HepG2 (cell line): ENCODE measurements at regions not wholly inside any gene's neighbourhood (a gene's known extent, or its start where the extent isn't known, plus 50 kb on each side); places are given as distances from the start of the nearest gene placed in this dataset.
"Not testable (repeated sequence)": the region's sequence is repeated elsewhere in the genome, so short reads cannot be mapped to it uniquely, and the experiment has no call there.

ENCODE experiments used
- ATAC-seq: fragments of 200-7000 bp; cut with Tn5 transposase; 3 replicates; pipeline ENCODE4 v1.9.1; 2020; ENCODE audit warnings: mild to moderate bottlenecking, moderate library complexity
- BruUV-seq: library from RNA; stranded (reverse); fragments of 400-500 nt; replicated peaks from 2 replicates; lab custom pipeline; 2021; lab: Mats Ljungman, UMichigan
- CTCF ChIA-PET: fragments of 300-600 bp; formaldehyde crosslinking; extraction: SDS; loops from one replicate; lab custom pipeline; 2021; ENCODE audit warnings: low total read pairs, inconsistent platforms, low intra/inter-chr PET ratio; lab: Yijun Ruan, JAX
- POLR2A ChIA-PET: fragments of 350-600 bp; sonication (Branson Sonifier 250); formaldehyde crosslinking; loops from one replicate; lab custom pipeline; 2020; ENCODE audit warnings: antibody characterized with exemption, inconsistent platforms; lab: Yijun Ruan, JAX
- DNase-seq: peaks from one replicate; pipeline ENCODE4 v3.0.0-alpha.2; 2015; ENCODE audit warnings: low spot score
- FAIRE-seq: peaks from 3 replicates; lab custom pipeline; 2011; peaks lifted over from hg19 to GRCh38; lab: Jason Lieb, UNC
- H2AFZ ChIP-seq: one replicate; pipeline ENCODE4 v1.6.1; 2011; ENCODE audit warnings: low read length, inconsistent platforms
- H3K27ac ChIP-seq: fragments of 300-600 bp; 3 replicates; pipeline ENCODE4 v1.8.0; 2011; ENCODE audit warnings: mixed run types, mild to moderate bottlenecking, mixed read lengths, low read length, inconsistent platforms; ENCODE audit not compliant: insufficient read depth; ENCODE audit errors: extremely low read length
- H3K27me3 ChIP-seq, 2 experiments: fragments of 200-600 bp in 1 of 2; 2 replicates in 1 of 2; 3 replicates in 1 of 2; pipeline versions ENCODE4 v1.6.0 to v1.8.0; 2011; ENCODE audit warnings: low read length in 2 of 2, mild to moderate bottlenecking in 2 of 2, moderate library complexity in 2 of 2, inconsistent platforms in 1 of 2; ENCODE audit not compliant: insufficient read depth in 2 of 2, control insufficient read depth in 1 of 2
- H3K36me3 ChIP-seq, 2 experiments: fragments of 200-600 bp in 1 of 2; replicated peaks in 1 of 2; 2 replicates in 1 of 2; 3 replicates in 1 of 2; pipeline versions ENCODE4 v1.5.1 to v1.8.0; 2011; ENCODE audit warnings: low read length in 2 of 2, inconsistent platforms in 1 of 2; ENCODE audit not compliant: insufficient read depth in 2 of 2, control insufficient read depth in 1 of 2
- H3K4me1 ChIP-seq: 2 replicates; pipeline ENCODE4 v1.5.1; 2012; ENCODE audit warnings: low read length, inconsistent platforms; ENCODE audit not compliant: insufficient read depth
- H3K4me2 ChIP-seq: 2 replicates; pipeline ENCODE4 v1.6.0; 2011; ENCODE audit warnings: low read depth, low read length, inconsistent platforms
- H3K4me3 ChIP-seq, 3 experiments: fragments of 200-600 bp in 1 of 3; sonication (generic), shearing (Covaris generic) in 1 of 3; replicated peaks in 1 of 3; 2 replicates each; pipeline ENCODE4 v1.5.1; 2011 to 2016; ENCODE audit warnings: low read length in 3 of 3, inconsistent platforms in 2 of 3, low read depth in 2 of 3, mild to moderate bottlenecking in 2 of 3, control low read depth in 1 of 3, mixed read lengths in 1 of 3; ENCODE audit not compliant: insufficient read depth in 1 of 3
- H3K79me2 ChIP-seq: one replicate; pipeline ENCODE4 v1.6.1; 2011; ENCODE audit warnings: low read length, inconsistent platforms; ENCODE audit not compliant: insufficient read depth
- H3K9ac ChIP-seq: 2 replicates; pipeline ENCODE4 v1.6.0; 2011; ENCODE audit warnings: mild to moderate bottlenecking, low read depth, low read length, inconsistent platforms; ENCODE audit not compliant: insufficient read depth
- H3K9me3 ChIP-seq: 2 replicates; pipeline ENCODE4 v1.5.1; 2012; ENCODE audit warnings: mild to moderate bottlenecking, low read length
- H4K20me1 ChIP-seq: 2 replicates; pipeline ENCODE4 v1.6.0; 2011; ENCODE audit warnings: inconsistent platforms, mild to moderate bottlenecking, low read length, moderate library complexity; ENCODE audit not compliant: insufficient read depth
- ARID2 ChIP-seq: sonication (generic); formaldehyde crosslinking; IDR thresholded peaks from 2 replicates; pipeline ENCODE4 v1.8.1; 2022; ENCODE audit warnings: mild to moderate bottlenecking, missing genetic modification reagents, borderline replicate concordance
- EHMT2 ChIP-seq: fragments of 200-600 bp; sonication (generic); IDR thresholded peaks from 2 replicates; pipeline ENCODE4 v1.7.0; 2017; ENCODE audit warnings: antibody characterized with exemption, low read depth, low read length, borderline replicate concordance
- ELF4 ChIP-seq: sonication (generic); formaldehyde crosslinking; IDR thresholded peaks from 2 replicates; pipeline ENCODE4 v1.5.0; 2020; ENCODE audit warnings: missing genetic modification reagents, mild to moderate bottlenecking, moderate library complexity, borderline replicate concordance
- MED8 ChIP-seq: sonication (generic); formaldehyde crosslinking; IDR thresholded peaks from 2 replicates; pipeline ENCODE4 v1.8.1; 2023; ENCODE audit warnings: mild to moderate bottlenecking, missing genetic modification reagents; ENCODE audit not compliant: insufficient replicate concordance
- MTA1 ChIP-seq: sonication (generic); formaldehyde crosslinking; IDR thresholded peaks from 2 replicates; pipeline ENCODE4 v1.4.0; 2020; ENCODE audit warnings: missing genetic modification reagents, mild to moderate bottlenecking, borderline replicate concordance
- NCOA5 ChIP-seq: sonication (generic); formaldehyde crosslinking; IDR thresholded peaks from 2 replicates; pipeline ENCODE4 v1.4.0; 2020; ENCODE audit warnings: missing genetic modification reagents
- ONECUT2 ChIP-seq: sonication (generic); formaldehyde crosslinking; IDR thresholded peaks from 2 replicates; pipeline ENCODE4 v1.4.0; 2020; ENCODE audit warnings: missing genetic modification reagents
- PRPF4 ChIP-seq: fragments of 200-400 bp; formaldehyde crosslinking; IDR thresholded peaks from 2 replicates; pipeline ENCODE4 v1.6.1; 2016; ENCODE audit warnings: low read length, low read depth; ENCODE audit not compliant: poor library complexity, severe bottlenecking
- ZBTB34 ChIP-seq: sonication (generic); formaldehyde crosslinking; IDR thresholded peaks from 2 replicates; pipeline ENCODE4 v1.8.0; 2022; ENCODE audit warnings: mild to moderate bottlenecking, missing genetic modification reagents
- ZBTB37 ChIP-seq: sonication (generic); formaldehyde crosslinking; IDR thresholded peaks from 2 replicates; pipeline ENCODE4 v1.4.0; 2020; ENCODE audit warnings: mild to moderate bottlenecking, missing genetic modification reagents
- ZC3H13 ChIP-seq: sonication (generic); formaldehyde crosslinking; IDR thresholded peaks from 2 replicates; pipeline ENCODE4 v1.8.1; 2023; ENCODE audit warnings: mild to moderate bottlenecking, missing genetic modification reagents, moderate library complexity
- ZFP1 ChIP-seq: IDR thresholded peaks from 2 replicates; pipeline ENCODE4 v1.6.1; 2016
- ZNF563 ChIP-seq: sonication (generic); formaldehyde crosslinking; IDR thresholded peaks from 2 replicates; pipeline ENCODE4 v1.8.0; 2022; ENCODE audit warnings: mild to moderate bottlenecking, moderate library complexity, missing genetic modification reagents
- ZNF773 ChIP-seq: sonication (generic); formaldehyde crosslinking; IDR thresholded peaks from 2 replicates; pipeline ENCODE4 v1.4.0; 2020; ENCODE audit warnings: missing genetic modification reagents, borderline replicate concordance
- WGBS: methylation state at CpG from one replicate; pipeline ENCODE4 v1.1.6; 2017; ENCODE audit warnings: low lambda C conversion rate; 5-methylcytosine and 5-hydroxymethylcytosine counted together
- in situ Hi-C: cut with HindIII; loops from 2 replicates; pipeline ENCODE4 v1.10.0; 2017; ENCODE audit warnings: low pct_unique_long_range_greater_than_20kb; ENCODE audit not compliant: extremely low pct_ligation_motif_present
- intact Hi-C: fragments of 100-400 bp; cut with micrococcal nuclease; formaldehyde crosslinking; loops from one replicate; pipeline ENCODE4 v1.10.0; 2022; ENCODE audit not compliant: unreplicated experiment

- no peak overlapping the region for H3K4me2 ChIP-seq
- intact Hi-C loops (no loop called here), in situ Hi-C loops (no loop called here)
- H4K20me1 ChIP-seq, result no peaks in the 10 kb centered on the region
- TF ChIP-seq EHMT2, result no peak
- no peak for TF ChIP-seq ZNF773 (CRISPR knock-in tag)
- TF ChIP-seq ZBTB37 (CRISPR knock-in tag), result no peak
- no peaks in the 10 kb centered on the region for H3K9me3 ChIP-seq
- H3K4me1 ChIP-seq, result no peaks in the 10 kb centered on the region
- CTCF ChIA-PET, result no interaction called here
- WGBS, result 64% methylated on average over 1 of the region's 1 CpG
- H3K79me2 ChIP-seq, result no peaks in the 10 kb centered on the region
- FAIRE-seq, result no peak
- H3K27ac ChIP-seq, result no peak overlapping the region
- no peak overlapping the region for H3K9ac ChIP-seq
- no peak for DNase-seq
- H2AFZ ChIP-seq, result no peak overlapping the region
- no TSS peak for BruUV-seq
- H3K36me3 ChIP-seq, result no peaks in the 10 kb centered on the region
- ATAC-seq, result no peak
- no peaks in the 10 kb centered on the region; a peak in 1 of 5 replicates for H3K27me3 ChIP-seq
- POLR2A ChIA-PET, result no interaction called here
- no peak overlapping the region for H3K4me3 ChIP-seq
Measured at GRCh38 chr5:159804121-159804520, 112.2 kb upstream of the ADRA1B start.

- no peak for FAIRE-seq
- CTCF ChIA-PET, result no interaction called here
Measured at GRCh38 chr5:159805021-159805420, 111.3 kb upstream of the ADRA1B start.

GRCh38 chr5:159807135-159807534 lies 109.1 kb upstream of the ADRA1B start:
- intact Hi-C loops, H3K4me1 ChIP-seq, H3K4me3 ChIP-seq, H3K79me2 ChIP-seq, H4K20me1 ChIP-seq, POLR2A ChIA-PET, H3K36me3 ChIP-seq, H3K27me3 ChIP-seq, ATAC-seq, H3K4me2 ChIP-seq, H3K27ac ChIP-seq, H2AFZ ChIP-seq, BruUV-seq, H3K9me3 ChIP-seq, DNase-seq, in situ Hi-C loops, CTCF ChIA-PET, H3K9ac ChIP-seq, FAIRE-seq: not testable (repeated sequence)
- 21% methylated on average over 3 of the region's 3 CpGs for WGBS

More at GRCh38 chr5:159805021-159805420, 111.3 kb upstream of the ADRA1B start:
- no peaks in the 10 kb centered on the region; a peak in 1 of 5 replicates for H3K27me3 ChIP-seq
- H3K9ac ChIP-seq, result no peak overlapping the region
- intact Hi-C loops (no loop called here), in situ Hi-C loops (no loop called here)
- H2AFZ ChIP-seq, result no peak overlapping the region
- H3K4me2 ChIP-seq, result no peak overlapping the region
- ATAC-seq, result no peak
- H3K4me3 ChIP-seq, result no peak overlapping the region
- H3K36me3 ChIP-seq, result no peaks in the 10 kb centered on the region
- H3K4me1 ChIP-seq, result no peaks in the 10 kb centered on the region
- WGBS, result 18% methylated on average over 2 of the region's 2 CpGs
- DNase-seq, result no peak
- BruUV-seq, result no TSS peak
- H3K79me2 ChIP-seq, result no peaks in the 10 kb centered on the region
- TF ChIP-seq ELF4 (CRISPR knock-in tag), result no peak
- TF ChIP-seq ZNF563 (CRISPR knock-in tag), result no peak
- TF ChIP-seq ZC3H13, result no peak
- no peak for TF ChIP-seq ARID2 (CRISPR knock-in tag)
- no peak for TF ChIP-seq PRPF4
- TF ChIP-seq MTA1 (CRISPR knock-in tag), result no peak
- no peak for TF ChIP-seq ONECUT2
- TF ChIP-seq ZFP1 (CRISPR knock-in tag), result no peak
- no peak for TF ChIP-seq MED8 (CRISPR knock-in tag)
- TF ChIP-seq ZBTB34 (CRISPR knock-in tag), result no peak
- no peak for TF ChIP-seq NCOA5 (CRISPR knock-in tag)
- TF ChIP-seq, all 625 proteins: peak for 0
- Histone ChIP-seq H4K20me1 (no peaks in the 10 kb centered on the region), H3K9me3 (no peaks in the 10 kb centered on the region), H3K27ac (no peak overlapping the region)
- POLR2A ChIA-PET, result no interaction called here
